ENCODE measurements at regions not wholly inside any gene's neighbourhood (a gene's known extent, or its start where the extent isn't known, plus 50 kb on each side); places are given as distances from the start of the nearest gene placed in this dataset.

- no peak for TF ChIP-seq CTCF (IDR thresholded peaks at IDR 0.05; ENCODE audit: low read depth, low read length)
- POLR2A ChIA-PET: no interaction called here
- H3K9me3 ChIP-seq (ENCODE audit: control insufficient read depth, insufficient read depth, low read length): no peaks in the 10 kb centered on the region
- no peak for DNase-seq (ENCODE audit: low read depth, low spot score)
- CTCF ChIA-PET: interaction anchor here (1.2 to 1.3 kb wide), 2 partner anchors 13 to 271 kb away, joined by 3 to 5 read pairs; no protein-coding TSS in a partner anchor
- no peak overlapping the region for H3K4me3 ChIP-seq (ENCODE audit: low read depth, low read length)
- H3K27ac ChIP-seq (ENCODE audit: low read depth, low read length): no peak overlapping the region
- no peaks in the 10 kb centered on the region for H3K27me3 ChIP-seq (ENCODE audit: control insufficient read depth, insufficient read depth, low read length)
Measured at GRCh38 chr2:138104071-138104470, 139.8 kb downstream of the HNMT start.

GRCh38 chr2:138105358-138105757, 141.1 kb downstream of the HNMT start:
- Histone ChIP-seq H3K27ac (ENCODE audit: low read depth, low read length) (no peak overlapping the region), H3K4me3 (ENCODE audit: low read depth, low read length) (no peak overlapping the region), H3K27me3 (ENCODE audit: control insufficient read depth, insufficient read depth, low read length) (no peaks in the 10 kb centered on the region), H3K9me3 (ENCODE audit: control insufficient read depth, insufficient read depth, low read length) (no peaks in the 10 kb centered on the region)
- ChIA-PET CTCF (no interaction called here), POLR2A (no interaction called here)
- no peak for DNase-seq (ENCODE audit: low read depth, low spot score)
- TF ChIP-seq CTCF (IDR thresholded peaks at IDR 0.05; ENCODE audit: low read depth, low read length): no peak

- Histone ChIP-seq H3K9me3 (ENCODE audit: control insufficient read depth, insufficient read depth, low read length) (no peaks in the 10 kb centered on the region), H3K27ac (ENCODE audit: low read depth, low read length) (no peak overlapping the region), H3K4me3 (ENCODE audit: low read depth, low read length) (no peak overlapping the region), H3K27me3 (ENCODE audit: control insufficient read depth, insufficient read depth, low read length) (no peaks in the 10 kb centered on the region)
- TF ChIP-seq CTCF (IDR thresholded peaks at IDR 0.05; ENCODE audit: low read depth, low read length): no peak
- POLR2A ChIA-PET: no interaction called here
- DNase-seq (ENCODE audit: low read depth, low spot score): no peak
- CTCF ChIA-PET: interaction anchor here (1.1 kb wide), 2 partner anchors 15 to 16 kb away, joined by 3 to 4 read pairs; no protein-coding TSS in a partner anchor
Measured at GRCh38 chr2:138106606-138107005, 142.3 kb downstream of the HNMT start.

- ChIA-PET CTCF (interaction anchor here (1.1 kb wide), 2 partner anchors 15 to 17 kb away, joined by 3 to 4 read pairs; no protein-coding TSS in a partner anchor), POLR2A (no interaction called here)
- no peak for DNase-seq (ENCODE audit: low read depth, low spot score)
- TF ChIP-seq CTCF (IDR thresholded peaks at IDR 0.05; ENCODE audit: low read depth, low read length): no peak
- Histone ChIP-seq H3K27ac (ENCODE audit: low read depth, low read length) (no peak overlapping the region), H3K4me3 (ENCODE audit: low read depth, low read length) (no peak overlapping the region), H3K9me3 (ENCODE audit: control insufficient read depth, insufficient read depth, low read length) (no peaks in the 10 kb centered on the region), H3K27me3 (ENCODE audit: control insufficient read depth, insufficient read depth, low read length) (no peaks in the 10 kb centered on the region)
Measured at GRCh38 chr2:138107288-138107687, 143.0 kb downstream of the HNMT start.

GRCh38 chr2:138110453-138111083, 146.3 kb downstream of the HNMT start:
- DNase-seq (ENCODE audit: low read depth, low spot score): no peak
- no peak overlapping the region for H3K27ac ChIP-seq (ENCODE audit: low read depth, low read length)
- H3K9me3 ChIP-seq (ENCODE audit: control insufficient read depth, insufficient read depth, low read length): no peaks in the 10 kb centered on the region
- POLR2A ChIA-PET: no interaction called here
- H3K4me3 ChIP-seq (ENCODE audit: low read depth, low read length): no peak overlapping the region
- CTCF ChIA-PET: interaction anchor here (0.6 kb wide), 1 partner anchor 91 kb away, joined by 4 read pairs; no protein-coding TSS in a partner anchor
- no peaks in the 10 kb centered on the region for H3K27me3 ChIP-seq (ENCODE audit: control insufficient read depth, insufficient read depth, low read length)
- TF ChIP-seq CTCF (IDR thresholded peaks at IDR 0.05; ENCODE audit: low read depth, low read length): no peak
